GM21529 (cell line): ENCODE measurements at regions not wholly inside any gene's neighbourhood (a gene's known extent, or its start where the extent isn't known, plus 50 kb on each side); places are given as distances from the start of the nearest gene placed in this dataset.

ENCODE experiments used
- ATAC-seq: cut with Tn5 transposase; IDR thresholded peaks from one replicate; pipeline ENCODE4 v1.9.1; 2021; ENCODE audit not compliant: unreplicated experiment

DNA sequence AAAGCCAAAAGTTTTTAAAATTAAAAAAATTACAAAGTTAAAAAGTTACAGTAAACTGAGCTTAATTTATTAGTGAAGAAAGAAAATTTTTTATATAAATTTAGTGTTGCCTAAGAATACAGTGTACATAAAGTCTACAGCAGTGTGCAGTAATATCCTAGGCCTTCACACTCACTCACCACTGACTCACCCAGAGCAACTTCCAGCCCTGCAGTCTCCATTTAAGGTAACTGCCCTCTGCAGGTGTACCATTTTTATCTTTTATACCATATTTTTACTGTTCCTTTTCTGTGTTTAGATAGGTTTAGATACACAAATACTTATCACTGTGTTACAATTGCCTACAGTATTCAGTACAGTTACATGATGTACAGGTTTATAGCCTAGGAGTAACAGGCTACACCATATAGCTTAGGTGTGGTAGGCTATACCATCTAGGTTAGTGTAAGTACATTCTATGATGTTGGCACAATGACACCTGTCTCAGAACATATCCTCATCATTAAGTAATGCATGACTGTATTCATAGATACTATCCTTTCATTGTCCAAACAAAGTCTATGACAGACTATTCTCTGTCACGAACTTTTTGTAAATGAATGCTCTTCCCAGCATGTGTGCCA, 78.6 kb upstream of the PBX1 start:
- ATAC-seq = no peak

DNA sequence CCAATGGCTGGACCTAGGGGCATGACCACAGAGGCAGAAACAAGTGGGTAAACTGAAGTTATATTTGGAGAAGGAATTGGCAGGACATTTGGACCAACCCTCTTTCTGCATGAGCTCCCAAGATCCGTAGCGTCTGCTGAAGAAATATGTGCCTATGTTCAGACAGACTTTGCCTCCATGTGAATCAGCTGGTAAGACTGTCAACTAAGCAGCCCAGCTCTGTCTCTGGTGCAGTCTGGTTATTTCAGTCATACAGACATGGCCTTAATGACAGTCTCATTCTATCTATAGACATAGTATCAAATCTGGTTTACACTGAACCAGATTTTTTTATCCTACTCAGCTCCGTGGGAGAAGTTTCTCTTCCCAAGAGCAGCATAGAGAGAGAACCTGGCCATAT, 63.1 kb upstream of the PBX1 start:
- no peak for ATAC-seq

DNA sequence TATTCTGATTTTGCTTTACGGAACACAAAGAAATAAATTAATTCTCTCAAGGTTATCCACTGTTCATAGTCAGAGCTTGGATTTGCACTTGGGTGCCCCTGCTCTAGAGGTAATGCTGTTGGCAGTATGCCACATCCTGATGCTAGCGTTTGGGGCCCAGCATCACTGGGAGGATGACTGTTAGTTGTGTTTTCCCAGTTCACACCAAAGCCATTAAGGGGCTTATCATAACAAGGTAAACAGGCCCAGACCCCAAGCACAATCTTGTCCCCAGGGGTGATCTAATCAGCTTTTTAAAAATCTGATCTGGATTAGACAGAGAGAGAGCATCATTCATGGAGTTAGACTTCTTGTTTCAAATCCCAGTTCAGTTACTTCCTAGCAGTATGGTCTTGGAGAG, 60.2 kb upstream of the PBX1 start:
- no peak for ATAC-seq

DNA sequence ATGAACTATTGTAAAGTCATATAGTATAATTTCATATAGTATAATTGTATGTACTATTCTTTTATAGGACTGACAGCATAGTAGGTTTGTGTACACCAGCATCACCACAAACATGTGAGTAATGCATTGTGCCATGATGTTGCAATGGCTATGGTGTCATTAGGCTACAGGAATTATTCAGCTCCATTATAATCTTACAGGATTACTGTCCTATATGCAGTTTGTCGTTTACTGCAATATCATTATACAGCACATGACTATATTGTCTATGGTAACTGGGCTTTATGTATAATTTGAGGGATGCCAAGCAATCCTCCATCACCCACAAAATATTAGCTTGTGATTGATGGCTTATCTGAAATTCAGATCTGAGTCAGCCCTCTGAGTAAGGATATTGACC, 54.2 kb upstream of the PBX1 start:
- no peak for ATAC-seq
